ENCODE measurements at regions not wholly inside any gene's neighbourhood (a gene's known extent, or its start where the extent isn't known, plus 50 kb on each side); places are given as distances from the start of the nearest gene placed in this dataset.

DNA sequence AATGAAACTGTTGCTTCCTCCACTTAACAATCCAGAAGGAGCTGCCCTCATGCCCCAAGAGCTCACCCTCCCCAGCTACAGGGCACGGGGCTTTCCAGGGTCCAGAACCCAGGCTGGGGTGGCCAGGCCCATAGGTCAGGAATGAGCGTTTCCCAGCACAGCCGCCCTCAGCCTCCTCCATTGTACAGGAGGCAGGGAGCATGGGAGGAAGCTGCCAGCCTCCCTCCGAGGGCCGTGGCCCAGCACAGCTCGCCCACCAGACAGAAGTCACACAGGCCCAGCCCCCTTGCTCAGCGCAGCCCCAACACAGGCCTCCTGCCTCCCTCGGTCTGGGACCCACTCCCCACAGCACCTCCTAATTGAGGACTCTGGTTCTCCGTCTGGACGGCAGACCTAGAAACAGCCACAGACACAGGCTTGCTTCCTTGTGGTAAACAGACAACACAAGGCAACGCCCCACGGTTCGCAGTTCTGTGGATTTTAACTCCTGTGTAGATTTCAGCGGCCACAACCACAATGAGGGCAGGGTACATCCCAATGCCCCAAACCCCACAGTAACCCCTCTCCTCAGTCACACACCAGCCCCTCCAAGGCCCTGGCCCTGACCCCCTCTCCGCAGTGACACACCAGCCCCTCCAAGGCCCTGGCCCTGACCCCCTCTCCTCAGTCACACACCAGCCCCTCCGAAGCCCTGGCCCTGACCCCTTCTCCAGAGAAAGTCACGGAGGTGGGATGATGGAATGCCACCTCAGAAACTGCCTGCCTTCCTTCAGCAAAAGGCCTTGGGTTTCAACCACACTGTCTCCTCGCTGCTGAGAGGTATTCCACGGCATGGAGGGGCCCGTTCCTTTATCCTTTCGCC is 173.5 kb downstream of the DLL1 start:
- Histone ChIP-seq H3K27ac (ENCODE audit: low read depth, low read length) (no peak overlapping the region), H3K9me3 (ENCODE audit: control insufficient read depth, insufficient read depth, low read length) (peaks cover 37% of the 10 kb centered on the region), H3K27me3 (ENCODE audit: control insufficient read depth, insufficient read depth, low read length) (no peaks in the 10 kb centered on the region), H3K4me3 (ENCODE audit: low read depth, low read length) (no peak overlapping the region)
- TF ChIP-seq, protein P1, sequence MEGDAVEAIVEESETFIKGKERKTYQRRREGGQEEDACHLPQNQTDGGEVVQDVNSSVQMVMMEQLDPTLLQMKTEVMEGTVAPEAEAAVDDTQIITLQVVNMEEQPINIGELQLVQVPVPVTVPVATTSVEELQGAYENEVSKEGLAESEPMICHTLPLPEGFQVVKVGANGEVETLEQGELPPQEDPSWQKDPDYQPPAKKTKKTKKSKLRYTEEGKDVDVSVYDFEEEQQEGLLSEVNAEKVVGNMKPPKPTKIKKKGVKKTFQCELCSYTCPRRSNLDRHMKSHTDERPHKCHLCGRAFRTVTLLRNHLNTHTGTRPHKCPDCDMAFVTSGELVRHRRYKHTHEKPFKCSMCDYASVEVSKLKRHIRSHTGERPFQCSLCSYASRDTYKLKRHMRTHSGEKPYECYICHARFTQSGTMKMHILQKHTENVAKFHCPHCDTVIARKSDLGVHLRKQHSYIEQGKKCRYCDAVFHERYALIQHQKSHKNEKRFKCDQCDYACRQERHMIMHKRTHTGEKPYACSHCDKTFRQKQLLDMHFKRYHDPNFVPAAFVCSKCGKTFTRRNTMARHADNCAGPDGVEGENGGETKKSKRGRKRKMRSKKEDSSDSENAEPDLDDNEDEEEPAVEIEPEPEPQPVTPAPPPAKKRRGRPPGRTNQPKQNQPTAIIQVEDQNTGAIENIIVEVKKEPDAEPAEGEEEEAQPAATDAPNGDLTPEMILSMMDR (IDR thresholded peaks at IDR 0.05; ENCODE audit: low read depth, low read length): no peak
- ChIA-PET CTCF (no interaction called here), POLR2A (no interaction called here)
- no peak for DNase-seq (ENCODE audit: low read depth, low spot score)

DNA sequence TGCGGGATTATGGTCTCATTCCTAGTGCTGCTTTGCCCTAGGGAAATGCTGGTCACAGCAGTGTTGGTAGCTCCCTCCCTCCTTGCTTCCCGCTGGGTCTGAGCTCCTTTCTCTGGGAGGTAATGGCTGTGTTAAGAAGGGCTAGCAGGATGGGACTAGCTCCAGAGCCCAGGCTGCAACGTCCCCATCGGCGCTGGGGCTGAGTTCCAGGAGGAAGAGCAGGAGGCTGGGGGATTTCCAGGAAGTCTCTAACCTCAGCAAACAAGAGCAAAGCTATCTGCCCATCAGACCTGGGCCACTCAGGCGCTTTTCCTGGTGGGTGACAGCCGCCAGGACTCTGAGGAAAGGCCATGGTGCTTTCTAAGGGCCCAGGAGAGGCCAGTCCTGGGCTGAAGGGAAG is 174.2 kb downstream of the DLL1 start:
- Histone ChIP-seq H3K27me3 (ENCODE audit: control insufficient read depth, insufficient read depth, low read length) (no peaks in the 10 kb centered on the region), H3K4me3 (ENCODE audit: low read depth, low read length) (no peak overlapping the region), H3K27ac (ENCODE audit: low read depth, low read length) (no peak overlapping the region), H3K9me3 (ENCODE audit: control insufficient read depth, insufficient read depth, low read length) (peaks cover 44% of the 10 kb centered on the region)
- POLR2A ChIA-PET: no interaction called here
- CTCF ChIA-PET: no interaction called here
- TF ChIP-seq, protein P1 (IDR thresholded peaks at IDR 0.05; ENCODE audit: low read depth, low read length): no peak
- no peak for DNase-seq (ENCODE audit: low read depth, low spot score)

DNA sequence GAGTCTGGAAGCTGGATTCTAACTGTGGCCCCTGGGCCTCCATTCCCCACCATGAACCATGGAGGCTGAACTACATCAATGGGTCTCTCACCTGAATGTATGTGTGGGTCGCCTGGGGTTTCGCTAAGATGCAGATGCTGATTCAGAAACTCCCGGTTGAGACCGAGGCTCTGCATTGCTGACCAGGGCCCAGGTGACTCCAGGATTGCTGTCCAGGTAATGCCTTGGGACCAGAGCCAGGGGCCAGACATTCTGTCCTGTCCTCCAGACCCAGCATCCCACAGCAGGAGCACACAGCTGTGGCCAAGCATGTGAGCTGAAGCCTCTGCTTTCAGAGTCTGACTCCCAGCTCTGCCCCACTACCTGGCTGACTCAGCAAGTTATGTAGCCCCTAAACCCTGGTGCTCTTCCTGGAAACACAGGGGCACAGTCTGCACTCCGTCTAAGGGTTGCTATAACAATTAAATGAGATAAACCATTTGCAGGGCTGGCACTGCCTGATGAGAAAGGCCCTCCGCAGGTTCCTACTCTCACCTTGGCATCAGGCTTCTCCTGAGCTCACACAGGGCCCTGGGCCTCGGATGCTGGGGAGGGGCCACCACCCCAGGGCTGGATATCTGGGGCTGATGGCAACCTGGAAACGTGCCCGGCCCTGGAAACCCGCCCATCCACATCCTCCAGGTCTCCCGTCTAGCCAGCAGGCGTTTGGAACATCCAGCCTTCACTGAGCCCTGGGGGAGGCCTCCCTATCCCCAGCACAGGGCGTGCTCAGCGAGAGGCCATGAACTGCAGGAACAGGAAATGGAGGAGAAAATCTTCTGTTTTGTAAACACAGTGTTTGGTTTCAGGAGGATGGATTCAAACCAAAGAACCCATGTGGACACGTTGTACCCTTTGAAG is 175.7 kb downstream of the DLL1 start:
- Histone ChIP-seq H3K4me3 (ENCODE audit: low read depth, low read length) (no peak overlapping the region), H3K27ac (ENCODE audit: low read depth, low read length) (no peak overlapping the region), H3K9me3 (ENCODE audit: control insufficient read depth, insufficient read depth, low read length) (peaks cover 57% of the 10 kb centered on the region), H3K27me3 (ENCODE audit: control insufficient read depth, insufficient read depth, low read length) (no peaks in the 10 kb centered on the region)
- ChIA-PET CTCF (no interaction called here), POLR2A (no interaction called here)
- DNase-seq (ENCODE audit: low read depth, low spot score): no peak
- TF ChIP-seq, protein P1 (IDR thresholded peaks at IDR 0.05; ENCODE audit: low read depth, low read length): no peak

DNA sequence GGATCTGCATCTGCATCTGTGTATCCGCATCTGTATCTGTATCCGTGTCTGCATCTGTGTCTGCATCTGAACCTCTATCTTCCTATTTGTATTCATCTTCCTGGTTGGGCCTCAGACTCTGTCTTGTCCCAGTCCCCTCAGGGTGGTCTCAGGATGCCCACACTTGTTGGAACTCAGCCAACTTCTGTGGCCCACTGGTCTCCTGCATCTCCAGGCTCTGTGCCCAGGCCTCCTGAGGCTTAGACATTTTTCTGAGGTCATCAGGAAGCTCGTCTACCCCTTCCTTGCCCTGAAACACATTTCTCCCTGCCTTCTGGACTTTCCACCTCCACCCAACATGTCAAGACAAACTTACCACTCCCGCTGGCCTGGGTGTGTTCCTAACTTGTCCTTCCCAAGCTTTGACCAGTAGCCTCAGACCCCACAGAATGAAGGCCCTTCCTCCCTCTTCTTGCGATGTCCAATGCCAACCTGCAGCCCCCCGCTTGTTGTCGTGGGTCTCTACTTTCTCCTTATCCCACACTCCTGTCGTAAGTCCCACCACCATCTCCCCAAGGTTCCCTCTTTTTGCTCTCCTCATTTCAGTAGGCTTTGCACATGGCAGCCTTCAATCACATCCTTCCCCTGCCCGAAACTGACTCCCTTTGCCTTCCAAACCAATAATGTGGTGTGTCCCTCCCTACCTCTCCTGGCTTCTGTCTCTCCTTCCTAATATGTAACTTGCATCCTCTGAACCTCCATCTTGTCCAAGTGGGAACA is 176.5 kb downstream of the DLL1 start:
- TF ChIP-seq, protein P1 (IDR thresholded peaks at IDR 0.05; ENCODE audit: low read depth, low read length): no peak
- Histone ChIP-seq H3K9me3 (ENCODE audit: control insufficient read depth, insufficient read depth, low read length) (peaks cover 59% of the 10 kb centered on the region), H3K27ac (ENCODE audit: low read depth, low read length) (no peak overlapping the region), H3K27me3 (ENCODE audit: control insufficient read depth, insufficient read depth, low read length) (no peaks in the 10 kb centered on the region), H3K4me3 (ENCODE audit: low read depth, low read length) (no peak overlapping the region)
- CTCF ChIA-PET: no interaction called here
- no peak for DNase-seq (ENCODE audit: low read depth, low spot score)
- POLR2A ChIA-PET: no interaction called here
